Stimulated activated naive CD4-positive, alpha-beta T cell (primary cell): ENCODE measurements at regions not wholly inside any gene's neighbourhood (a gene's known extent, or its start where the extent isn't known, plus 50 kb on each side); places are given as distances from the start of the nearest gene placed in this dataset.

Experiments
- DNase-seq, 6 experiments: peaks; one replicate each; lab custom pipeline; 2025; lab: John Stamatoyannopoulos, UW

DNA sequence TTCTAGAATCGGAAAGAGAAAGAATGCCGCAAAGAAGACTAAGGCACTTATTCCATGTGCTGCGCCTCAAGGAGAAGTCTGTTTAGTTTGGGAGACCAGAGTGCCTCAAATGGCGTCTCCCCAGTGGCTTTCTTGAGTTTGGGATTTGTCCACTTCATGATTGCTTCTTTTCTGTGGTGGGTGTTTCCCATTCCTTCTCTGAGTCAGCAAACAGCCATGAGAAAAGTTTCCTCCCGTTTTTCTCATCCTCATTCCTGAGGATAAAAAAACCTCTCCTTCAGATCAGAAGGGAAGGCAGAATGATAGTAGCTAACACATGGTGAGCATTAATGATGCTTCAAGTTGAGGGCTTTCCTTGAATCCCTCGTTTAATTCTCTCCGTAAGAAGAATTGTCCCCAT lies 275.9 kb upstream of the WWC1 start:
- DNase-seq = no peak

DNA sequence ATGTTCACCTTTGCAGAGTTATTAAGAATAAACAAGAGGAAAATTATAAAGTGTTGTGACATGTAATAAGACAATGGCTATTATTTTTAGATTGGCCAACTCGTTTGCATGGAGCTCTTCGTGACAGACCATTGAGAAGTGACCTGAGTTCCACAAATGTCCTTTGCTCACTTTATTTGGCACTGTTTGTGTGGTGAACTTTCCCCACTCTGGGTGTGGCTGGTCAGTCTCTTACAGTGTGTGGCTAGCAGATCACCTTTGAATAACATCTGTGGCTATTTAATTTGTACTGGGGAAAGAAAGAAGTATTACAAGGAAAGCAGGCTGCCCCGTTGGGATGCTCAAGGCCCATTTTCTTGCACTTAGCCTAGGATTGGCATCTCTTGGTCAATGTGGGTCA lies 274.1 kb upstream of the WWC1 start:
- DNase-seq = no peak

DNA sequence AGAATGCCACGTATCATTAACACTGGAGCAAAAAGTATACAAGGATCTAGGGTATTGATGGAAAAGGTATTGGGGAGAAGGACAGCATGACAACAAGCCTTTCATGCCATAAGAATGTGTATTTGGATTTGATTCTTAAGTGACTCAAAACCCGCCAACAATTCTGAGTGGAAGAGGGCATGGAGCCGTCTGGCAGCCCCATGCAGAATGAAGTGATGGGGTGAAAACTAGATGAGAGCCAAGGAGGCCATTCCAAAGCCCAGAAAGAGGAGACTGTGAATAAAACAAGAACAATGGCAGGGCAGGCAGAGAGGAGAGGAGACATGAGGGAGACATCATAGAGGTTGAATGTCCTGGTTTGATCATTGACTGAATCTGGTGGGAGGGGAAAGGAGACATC lies 272.3 kb upstream of the WWC1 start:
- no peak for DNase-seq

DNA sequence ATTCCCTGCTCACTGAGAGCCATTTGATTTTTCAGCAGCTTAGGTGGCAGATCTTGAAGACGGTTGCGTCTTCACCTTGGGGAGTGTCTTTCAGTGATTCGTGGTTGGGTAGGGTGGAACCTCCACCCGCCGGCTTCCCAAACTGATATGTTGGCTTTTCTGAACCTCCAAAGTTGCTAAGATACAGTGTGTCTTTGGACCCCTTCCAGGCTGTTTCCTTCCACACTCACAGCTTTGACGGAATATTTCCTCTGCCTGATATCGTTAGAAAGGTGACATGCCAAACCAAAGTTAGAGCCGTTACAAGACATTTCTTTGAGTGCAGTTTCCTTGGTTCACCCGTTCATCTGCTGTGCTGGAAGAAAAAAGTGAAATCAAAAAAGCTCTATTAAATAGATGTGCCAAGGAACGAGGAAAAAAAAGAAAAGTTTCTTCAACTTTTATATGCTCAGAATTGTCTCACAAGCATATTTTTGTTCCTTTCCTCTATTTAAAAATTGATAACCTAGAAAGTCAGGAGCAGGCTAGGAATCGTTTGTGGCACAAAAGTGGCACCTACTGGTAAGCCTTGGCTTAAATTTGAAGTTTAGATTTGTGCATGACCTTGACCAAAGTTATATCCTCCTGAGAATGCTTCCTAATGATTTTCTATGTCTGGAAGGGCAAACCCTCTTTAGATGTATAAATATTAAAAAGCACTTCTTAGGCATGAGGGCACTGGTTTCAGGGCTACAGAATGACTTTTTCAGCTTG lies 270.7 kb upstream of the WWC1 start:
- DNase-seq = no peak

DNA sequence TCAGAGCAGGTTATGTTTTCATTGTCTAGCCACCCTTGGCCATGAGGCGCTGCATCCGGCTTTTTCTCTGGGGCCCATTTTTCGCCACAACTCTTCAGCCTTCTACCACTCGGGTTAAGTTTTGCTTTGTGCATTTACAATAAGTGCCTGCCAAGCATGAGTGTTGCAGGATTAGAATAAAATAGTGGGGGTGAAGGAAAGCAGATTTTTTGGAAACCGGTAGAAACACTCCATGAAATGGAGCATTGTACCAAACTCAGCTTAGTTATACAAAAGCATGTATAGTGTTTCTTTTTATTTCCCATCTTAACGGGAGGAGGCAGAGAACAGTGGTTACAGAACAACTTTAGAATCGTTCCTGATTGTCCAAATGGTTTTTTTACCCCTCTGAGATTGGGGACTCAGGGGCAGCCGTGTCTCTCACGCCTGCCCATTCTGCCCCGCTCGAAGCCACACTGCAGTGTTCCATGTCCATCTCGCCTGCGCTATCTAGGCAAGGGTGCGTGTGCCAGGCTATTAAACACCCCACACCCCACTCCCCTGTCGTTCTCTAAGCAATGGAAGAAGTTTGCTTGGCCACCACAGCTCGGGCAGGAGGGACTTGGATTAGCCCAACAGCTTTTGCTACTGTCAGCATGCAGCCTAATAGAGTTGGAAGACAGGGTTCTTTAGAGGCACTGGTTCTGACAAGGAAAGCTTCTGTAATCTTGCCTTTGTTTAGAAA lies 268.8 kb upstream of the WWC1 start:
- DNase-seq = no peak

DNA sequence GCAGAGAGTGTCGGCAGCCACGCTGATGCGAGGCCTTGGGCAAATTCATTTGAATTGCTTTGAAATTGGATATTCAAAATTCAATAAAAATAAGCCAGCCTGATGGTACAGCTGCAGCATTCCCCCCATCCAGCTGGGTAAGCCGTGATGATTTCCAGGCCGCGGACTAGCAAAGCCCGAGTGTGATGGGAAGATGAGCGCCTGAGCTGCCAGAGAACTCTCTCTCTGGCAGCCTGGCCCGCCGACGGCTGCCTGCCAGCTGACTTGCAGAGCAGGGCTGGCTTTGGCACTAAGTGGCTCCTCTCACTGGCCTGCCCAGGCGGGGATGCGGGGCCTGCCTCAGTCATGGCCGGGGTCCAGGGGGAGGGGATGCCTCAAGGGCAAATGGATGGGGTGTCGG lies 268.3 kb upstream of the WWC1 start:
- DNase-seq = no peak

DNA sequence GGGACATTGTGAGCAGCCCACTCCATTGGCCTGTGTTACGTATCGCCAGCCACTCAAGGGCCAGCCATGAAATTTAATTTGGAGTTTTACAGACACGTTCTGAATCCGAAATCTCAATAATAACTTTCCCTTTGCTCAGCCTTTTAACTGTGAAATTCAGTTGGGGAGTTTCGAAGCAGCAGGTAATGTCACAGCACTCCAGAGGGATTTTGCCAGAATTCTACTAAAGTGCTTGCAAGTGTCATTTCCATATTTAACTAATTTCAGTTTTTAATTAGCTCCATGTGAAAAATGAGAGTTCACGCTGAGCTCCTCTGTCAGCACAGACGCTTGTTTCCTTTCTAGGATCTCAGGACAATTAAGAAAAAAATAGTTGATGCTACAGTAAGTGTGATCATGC lies 267.1 kb upstream of the WWC1 start:
- no peak for DNase-seq

DNA sequence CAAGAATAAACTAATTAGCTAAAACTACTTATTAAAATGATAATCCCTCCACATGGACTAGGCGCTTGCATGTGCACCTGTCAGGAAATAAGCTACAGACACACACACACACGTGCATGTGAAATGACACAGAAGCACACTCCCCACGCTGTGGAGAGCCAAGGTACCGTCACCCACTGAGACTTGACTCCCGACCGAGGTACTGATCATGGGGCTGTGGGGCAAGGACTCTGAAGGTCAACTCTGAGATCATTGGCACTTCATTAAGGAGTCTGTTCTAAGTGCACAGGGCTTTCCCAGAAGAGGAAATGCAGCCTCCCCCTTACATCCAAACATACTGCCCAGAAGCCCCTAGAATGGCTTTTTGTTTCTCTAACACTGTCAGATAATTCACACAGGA lies 264.4 kb upstream of the WWC1 start:
- DNase-seq = no peak

DNA sequence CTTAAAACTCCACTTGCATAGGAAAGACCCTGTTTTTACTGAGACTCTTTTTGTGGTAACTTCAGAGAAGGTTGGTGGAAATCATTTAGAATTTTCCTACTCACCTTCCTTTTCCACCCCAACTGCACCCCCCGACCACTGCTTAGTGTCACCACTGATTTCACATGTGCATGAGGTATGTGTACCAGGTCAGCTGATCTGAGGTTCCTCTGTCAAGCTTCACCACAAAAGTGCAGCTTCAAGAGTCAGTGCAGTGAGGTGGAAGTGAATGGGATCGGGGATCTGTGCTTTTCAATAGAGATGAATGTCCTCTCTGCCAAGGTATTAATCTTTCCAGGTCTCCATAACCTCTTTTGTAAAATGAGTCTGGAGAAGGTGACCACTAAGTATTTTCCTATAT lies 260.5 kb upstream of the WWC1 start:
- DNase-seq = no peak

DNA sequence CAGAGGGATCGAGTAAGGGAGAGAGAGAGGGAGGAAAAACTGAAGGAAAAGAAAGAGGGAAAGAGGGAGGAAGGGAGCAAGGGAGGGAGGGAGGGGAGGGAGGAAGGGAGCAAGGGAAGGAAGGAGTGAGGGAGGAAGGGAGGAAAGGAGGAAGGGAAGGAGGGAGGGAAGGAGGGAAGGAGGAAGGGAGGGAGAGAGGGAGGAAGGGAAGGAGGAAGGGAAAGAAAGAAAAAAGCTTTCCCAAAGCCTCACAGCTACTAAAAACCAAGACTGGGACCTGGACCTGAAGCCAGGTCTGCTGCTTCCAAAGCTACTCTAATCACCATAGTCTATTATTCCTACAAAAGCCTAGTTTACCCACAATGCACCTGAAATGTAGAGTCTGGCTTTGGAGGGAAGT lies 259.8 kb upstream of the WWC1 start:
- no peak for DNase-seq

DNA sequence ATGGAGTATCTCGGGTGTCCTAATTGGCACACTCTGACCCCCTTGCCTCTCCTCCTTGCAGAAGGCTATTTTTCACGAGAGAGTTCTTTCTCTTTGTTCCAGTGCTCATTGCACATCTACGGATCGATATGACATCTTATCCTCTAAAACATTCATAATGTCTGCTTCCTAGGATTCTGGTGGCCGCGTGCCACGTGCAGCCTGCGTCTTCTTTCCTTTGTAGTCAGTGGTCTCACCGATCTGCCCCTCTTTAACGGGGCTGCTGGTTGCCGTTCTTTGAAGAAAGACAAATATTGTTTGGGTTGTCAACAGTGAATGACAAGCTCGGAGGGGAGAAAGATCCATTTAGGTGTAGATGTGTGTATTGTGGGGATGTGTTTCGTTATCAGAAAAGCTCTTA lies 252.4 kb upstream of the WWC1 start:
- no peak for DNase-seq

DNA sequence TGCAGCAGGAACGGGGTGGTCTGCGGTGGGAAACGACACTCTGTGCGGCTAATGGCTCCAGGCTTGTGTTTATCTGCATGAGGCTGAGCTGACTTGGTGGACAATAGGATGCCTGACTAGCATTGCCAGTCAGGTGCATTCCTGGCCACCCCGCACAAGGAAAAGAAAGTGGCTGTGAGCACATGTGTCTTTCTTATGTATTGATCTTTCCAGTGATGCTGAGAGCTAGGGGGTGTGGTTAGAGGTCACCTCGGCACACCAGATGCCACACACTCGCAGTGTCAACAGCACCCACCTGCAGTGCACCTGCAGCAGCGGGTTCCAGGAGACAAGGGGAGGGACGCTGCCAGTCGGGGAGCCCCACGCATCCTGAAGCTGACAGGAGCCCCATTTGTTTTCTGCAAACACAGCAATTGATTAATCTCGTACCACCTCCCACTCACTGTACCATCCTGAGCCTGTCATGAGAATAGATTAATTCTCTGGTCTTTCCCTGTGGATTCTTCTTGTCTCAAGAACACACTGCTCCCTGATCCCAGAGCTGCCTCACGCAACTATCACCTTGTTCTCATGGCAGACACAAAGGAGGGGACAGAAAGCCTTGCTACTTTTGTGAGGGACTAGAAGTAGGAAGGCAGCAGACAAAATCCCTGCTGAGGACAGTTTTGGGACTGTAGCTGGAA lies 251.7 kb upstream of the WWC1 start:
- DNase-seq = no peak

DNA sequence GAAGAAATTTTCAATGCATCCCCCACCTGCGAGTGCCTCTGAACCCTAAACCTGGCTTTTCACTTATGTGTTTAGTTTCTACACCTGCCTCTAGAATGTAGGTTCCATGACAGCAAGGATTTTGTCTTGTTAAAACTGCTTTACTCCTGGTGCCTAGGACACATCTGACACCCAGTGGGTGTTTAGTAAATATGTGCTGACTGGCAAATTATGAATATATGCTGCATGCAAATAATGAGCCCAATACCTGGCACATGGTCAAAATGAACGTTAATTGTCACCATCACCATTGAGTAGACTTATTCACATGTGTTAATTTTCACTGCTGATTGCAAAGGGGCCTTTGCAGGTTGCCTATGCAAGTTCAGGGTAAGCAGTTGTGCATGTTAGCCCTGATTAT lies 249.9 kb upstream of the WWC1 start:
- no peak for DNase-seq

DNA sequence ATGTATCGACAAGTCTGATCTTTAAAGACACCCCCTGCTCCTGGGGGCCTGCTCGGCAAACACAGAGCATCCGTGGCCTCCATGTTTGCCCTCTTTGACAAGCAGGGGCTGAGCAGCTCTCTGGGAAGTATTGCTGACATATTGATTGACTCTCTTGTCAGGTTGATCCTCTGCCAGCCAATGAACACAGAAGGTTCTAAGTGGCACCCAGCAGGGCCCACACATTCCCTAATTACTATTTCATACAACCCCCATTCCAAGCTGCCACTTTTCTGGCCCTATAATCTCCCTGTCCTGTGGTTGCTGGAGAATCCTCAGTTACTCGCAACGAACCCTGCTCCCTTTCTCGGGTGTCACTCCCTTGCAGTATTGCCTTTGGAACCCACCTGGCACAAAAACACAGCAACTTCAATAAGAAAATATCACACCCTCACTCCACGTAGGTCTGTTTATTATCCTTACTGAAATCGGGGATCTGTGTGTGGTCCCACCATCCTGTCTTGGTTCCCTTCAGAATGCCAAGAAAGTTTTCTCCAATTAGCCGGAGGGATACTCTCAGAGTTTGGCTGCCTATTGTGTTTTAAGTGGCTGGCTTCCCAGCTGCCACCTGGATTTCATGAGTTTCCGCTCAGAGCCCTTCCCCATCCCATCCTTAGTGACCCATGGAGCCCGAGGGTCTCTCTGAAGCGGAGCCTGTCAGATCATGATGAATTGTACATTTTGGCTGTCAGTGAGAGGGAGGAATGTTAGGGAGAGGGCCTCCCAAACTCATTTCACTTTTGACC lies 249.0 kb upstream of the WWC1 start:
- DNase-seq = no peak

DNA sequence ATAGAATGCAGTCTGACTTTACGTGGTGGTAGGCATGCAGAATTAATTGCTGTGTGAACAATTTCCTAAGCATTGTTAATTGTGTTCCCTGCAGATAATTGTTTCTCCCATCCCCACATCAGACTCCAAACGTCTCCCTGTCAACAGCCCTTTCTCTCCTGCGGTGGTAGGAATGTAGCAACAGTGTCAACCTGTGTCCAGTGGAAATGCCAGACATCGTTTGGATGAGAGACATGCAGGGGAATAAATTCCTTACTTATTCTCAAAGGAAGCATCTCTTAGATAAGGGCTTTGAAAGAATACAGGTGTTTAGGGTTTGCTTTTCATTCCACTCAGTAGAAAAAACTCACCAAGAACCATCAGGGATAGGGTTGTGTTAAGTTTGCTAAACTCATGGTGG lies 245.3 kb upstream of the WWC1 start:
- DNase-seq = no peak

DNA sequence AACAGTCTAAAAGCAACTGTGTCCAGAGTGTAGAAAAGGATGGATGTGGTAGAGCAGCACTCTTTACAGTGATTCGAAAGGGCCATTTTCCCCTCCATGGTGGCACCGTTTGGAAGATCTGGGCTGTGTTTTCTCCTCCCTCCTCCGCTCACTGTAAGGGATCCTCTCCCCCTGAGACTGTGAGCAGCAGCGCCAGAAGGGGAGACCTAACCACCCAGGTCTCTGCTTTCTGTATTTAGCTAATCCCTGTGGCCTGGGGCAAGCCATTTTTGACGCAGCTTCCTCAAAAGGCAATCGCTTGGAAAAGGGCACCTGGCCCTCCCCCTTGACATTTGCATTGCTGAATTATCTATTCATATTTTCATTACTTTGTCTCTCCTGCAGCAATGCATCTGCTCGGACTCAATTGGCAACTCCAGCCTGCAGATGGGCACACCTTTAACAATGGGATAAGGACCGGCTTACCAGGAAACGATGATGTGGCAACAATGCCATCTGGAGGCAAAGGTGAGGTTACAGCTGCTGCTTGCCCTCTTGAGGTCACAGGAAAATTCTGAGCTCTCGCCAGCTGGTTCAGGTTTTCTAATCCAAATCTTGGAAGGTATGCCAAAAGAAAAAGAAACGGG lies 244.3 kb upstream of the WWC1 start:
- no peak for DNase-seq

DNA sequence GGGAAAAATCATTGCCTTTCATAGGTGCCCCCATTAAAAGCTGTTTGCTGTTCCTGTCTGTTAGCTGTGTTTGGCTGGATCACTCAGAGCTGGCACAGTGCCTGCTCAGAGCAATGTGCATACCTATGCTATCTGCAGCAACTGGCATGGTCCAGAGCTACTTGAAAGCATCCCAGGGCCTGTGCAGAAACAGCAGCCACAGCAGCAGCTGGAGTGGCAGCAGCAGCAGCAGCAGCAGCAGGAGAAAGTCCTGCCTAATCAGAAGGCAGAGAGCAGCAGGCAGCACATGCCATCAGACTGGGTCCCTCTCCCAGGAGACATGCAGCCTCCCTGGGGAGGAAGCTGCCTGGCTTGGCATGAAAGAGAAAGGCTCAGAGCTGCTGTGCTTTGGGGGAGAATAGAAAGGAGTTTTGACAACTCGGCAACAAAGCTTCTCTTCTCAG lies 243.8 kb upstream of the WWC1 start:
- DNase-seq = no peak

DNA sequence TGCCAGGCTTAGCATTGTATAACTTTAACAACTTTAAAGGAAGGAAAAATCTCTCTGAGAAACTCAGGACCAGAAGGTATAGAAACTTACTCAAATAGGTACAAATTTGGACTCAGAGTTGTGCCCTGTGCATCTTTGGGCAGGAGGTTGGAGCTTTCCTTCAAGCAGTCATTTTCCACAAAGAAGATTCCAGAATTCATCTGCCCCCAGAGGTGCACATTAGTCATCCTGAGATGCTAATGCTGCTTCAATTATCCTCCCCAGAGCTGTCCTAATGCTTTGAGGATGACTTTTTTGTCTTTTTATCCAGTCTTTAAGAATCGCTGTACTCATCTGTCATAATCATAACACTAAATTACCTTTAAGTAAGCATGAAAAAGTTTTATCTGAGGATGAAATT lies 243.0 kb upstream of the WWC1 start:
- DNase-seq = no peak

DNA sequence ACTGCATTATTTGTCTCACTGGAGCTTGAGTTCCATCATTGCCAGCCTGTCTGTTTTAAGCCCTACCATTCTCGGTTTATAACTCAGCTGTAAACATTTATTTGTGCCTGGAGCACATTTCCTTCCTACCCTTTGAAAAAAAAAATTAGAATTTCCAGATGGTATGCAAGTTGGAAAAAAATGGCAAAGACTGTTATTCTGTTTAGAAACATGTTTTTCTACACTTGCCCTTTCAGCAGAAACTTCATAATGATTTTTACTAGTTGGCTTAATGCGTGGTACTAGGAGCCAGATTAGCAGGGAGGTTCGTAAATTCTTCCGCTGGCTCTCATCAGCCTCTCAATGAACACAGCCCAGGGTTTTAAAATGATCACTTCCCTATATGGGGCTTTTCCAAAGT lies 238.8 kb upstream of the WWC1 start:
- DNase-seq = no peak

DNA sequence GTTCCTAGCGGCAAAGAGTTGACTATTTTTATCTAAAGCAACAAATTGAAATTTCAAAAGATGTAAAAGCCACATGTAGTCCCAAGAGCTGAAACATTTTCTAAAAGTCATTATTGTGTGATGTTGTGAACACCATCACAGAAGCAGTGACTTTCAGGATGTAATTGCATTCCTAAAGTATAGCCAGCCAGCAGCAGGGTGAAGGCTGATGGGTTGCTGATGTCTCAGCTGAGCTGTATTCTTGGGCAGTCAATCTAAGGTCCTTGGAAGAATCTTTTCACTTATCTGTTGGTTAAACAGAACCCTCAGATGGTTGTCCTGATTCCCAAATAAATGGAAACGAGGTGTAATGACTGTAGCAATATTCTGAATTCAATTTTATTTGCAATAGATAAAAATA lies 237.4 kb upstream of the WWC1 start:
- DNase-seq = no peak

DNA sequence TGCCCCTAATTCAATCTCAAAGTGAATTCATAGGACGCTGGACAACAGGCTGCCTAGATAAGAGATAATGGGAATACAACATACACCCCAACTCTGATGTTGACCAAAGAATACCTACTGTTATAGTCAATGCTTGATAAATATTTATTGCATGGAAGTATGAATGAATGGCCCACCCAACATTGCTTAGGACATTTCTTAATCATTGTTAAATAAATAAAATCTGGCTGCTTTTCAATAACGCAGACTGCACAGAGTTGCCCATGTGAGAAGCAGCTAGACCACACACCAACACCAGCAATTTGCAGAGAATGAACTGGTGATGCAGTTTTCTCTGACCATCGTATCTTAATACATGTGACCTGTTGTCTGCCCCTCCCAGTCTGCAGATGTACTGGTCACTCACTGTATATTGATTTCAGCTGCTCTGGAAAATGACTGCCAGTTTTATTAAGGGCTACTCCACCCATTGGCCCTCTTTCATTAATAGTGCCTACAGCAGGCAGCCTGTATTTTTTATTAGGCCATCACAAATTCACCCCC lies 236.2 kb upstream of the WWC1 start:
- DNase-seq = no peak

DNA sequence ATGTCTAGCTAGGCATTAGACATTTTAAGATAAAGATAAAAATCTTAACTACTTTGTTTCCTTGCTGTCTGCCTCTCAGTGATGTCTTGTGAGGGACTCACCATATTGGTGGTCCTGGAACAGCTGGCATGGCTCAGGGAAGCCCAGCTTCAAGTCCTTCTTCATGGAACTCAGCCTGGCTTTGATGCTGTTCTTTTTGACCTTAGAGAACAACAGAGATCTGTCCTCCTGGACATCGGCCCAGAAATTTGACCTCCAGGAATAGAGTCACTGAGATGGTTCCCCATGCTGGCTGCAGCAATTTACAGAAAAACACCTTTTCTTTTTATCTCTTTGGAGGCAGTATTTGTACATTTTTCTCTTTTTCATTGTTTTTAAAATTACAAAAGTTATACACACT lies 235.5 kb upstream of the WWC1 start:
- no peak for DNase-seq
